HCT116 (cell line): ENCODE measurements at regions not wholly inside any gene's neighbourhood (a gene's known extent, or its start where the extent isn't known, plus 50 kb on each side); places are given as distances from the start of the nearest gene placed in this dataset.

Experiments
- ATAC-seq: fragments of 200-7000 bp; cut with Tn5 transposase; 2 replicates; pipeline ENCODE4 v1.9.1; 2020; ENCODE audit warnings: mild to moderate bottlenecking, moderate library complexity
- BruUV-seq: library from RNA; stranded (reverse); fragments of 400-500 nt; replicated peaks from 2 replicates; lab custom pipeline; 2021; lab: Mats Ljungman, UMichigan
- CTCF ChIA-PET: fragments of 300-600 bp; sonication (Branson Sonifier 250); formaldehyde crosslinking; loops from one replicate; lab custom pipeline; 2021; ENCODE audit warnings: antibody characterized with exemption; lab: Charles Lee
- POLR2A ChIA-PET: fragments of 300-600, 350-600 bp; sonication (Branson Sonifier 250); formaldehyde crosslinking; loops from one replicate; lab custom pipeline; 2021; ENCODE audit warnings: antibody characterized with exemption; lab: Charles Lee
- RAD21 ChIA-PET, 2 experiments: fragments of 300-600 bp; sonication (Branson Sonifier 250); formaldehyde crosslinking; loops; one replicate each; lab custom pipeline; 2023; ENCODE audit warnings: low total read pairs in 2 of 2; ENCODE audit not compliant: uncharacterized antibody in 2 of 2, unreplicated experiment in 2 of 2, low non-redundant PET in 1 of 2; lab: Charles Lee
- DNase-seq: peaks from one replicate; pipeline ENCODE4 v3.0.0-alpha.2; 2010; ENCODE audit warnings: low read depth, low spot score
- H2AFZ ChIP-seq: fragments of 200-600 bp; shearing (Covaris generic), sonication (generic); 2 replicates; pipeline ENCODE4 v1.6.1; 2017; ENCODE audit warnings: low read depth, mixed run types, mixed read lengths, antibody characterized with exemption, low read length; ENCODE audit not compliant: poor library complexity, severe bottlenecking
- H3K27ac ChIP-seq: 2 replicates; pipeline ENCODE4 v1.5.1; 2012; ENCODE audit warnings: low read depth, low read length
- H3K27me3 ChIP-seq: fragments of 200-600 bp; sonication (generic); 2 replicates; pipeline ENCODE4 v1.6.1; 2016; ENCODE audit warnings: mixed run types, low read length, mixed read lengths; ENCODE audit not compliant: insufficient read depth
- H3K36me3 ChIP-seq, 2 experiments: fragments of 200-500 bp in 1 of 2; fragments of 200-600 bp in 1 of 2; sonication (Bioruptor generic) in 1 of 2; sonication (generic) in 1 of 2; 2 replicates each; pipeline versions ENCODE4 v1.5.1 to v1.6.1; 2014 to 2016; ENCODE audit warnings: low read length in 2 of 2, inconsistent platforms in 1 of 2, mixed read lengths in 1 of 2, mixed run types in 1 of 2; ENCODE audit not compliant: insufficient read depth in 2 of 2, control insufficient read depth in 1 of 2
- H3K4me1 ChIP-seq, 2 experiments: fragments of 200-600 bp in 1 of 2; sonication (generic) in 1 of 2; 2 replicates each; pipeline versions ENCODE4 v1.5.1 to v1.6.1; 2012 to 2017; ENCODE audit warnings: low read length in 2 of 2, inconsistent platforms in 1 of 2, mild to moderate bottlenecking in 1 of 2, mixed read lengths in 1 of 2, mixed run types in 1 of 2, moderate library complexity in 1 of 2; ENCODE audit not compliant: insufficient read depth in 2 of 2, control insufficient read depth in 1 of 2
- H3K4me2 ChIP-seq: fragments of 200-600 bp; sonication (generic); 2 replicates; pipeline ENCODE4 v1.6.1; 2017; ENCODE audit warnings: mixed run types, low read length, mixed read lengths
- H3K4me3 ChIP-seq, 2 experiments: fragments of 200-600 bp in 1 of 2; sonication (generic) in 1 of 2; replicated peaks in 1 of 2; 2 replicates each; pipeline ENCODE4 v1.5.1; 2011 to 2016; ENCODE audit warnings: low read length in 2 of 2, control low read depth in 1 of 2, low read depth in 1 of 2, mild to moderate bottlenecking in 1 of 2, mixed read lengths in 1 of 2, mixed run types in 1 of 2
- H3K79me2 ChIP-seq: fragments of 200-600 bp; sonication (generic); 2 replicates; pipeline ENCODE4 v1.6.1; 2017; ENCODE audit warnings: mild to moderate bottlenecking, mixed run types, low read length, moderate library complexity, mixed read lengths; ENCODE audit not compliant: insufficient read depth
- H3K9ac ChIP-seq: fragments of 200-600 bp; sonication (generic); 2 replicates; pipeline ENCODE4 v1.6.1; 2016; ENCODE audit warnings: low read length, mixed read lengths
- H3K9me2 ChIP-seq: fragments of 200-600 bp; sonication (generic), shearing (Covaris generic); 2 replicates; pipeline ENCODE4 v1.6.1; 2017; ENCODE audit warnings: mixed run types, mild to moderate bottlenecking, moderate library complexity; ENCODE audit not compliant: insufficient read depth
- H3K9me3 ChIP-seq, 2 experiments: fragments of 200-500 bp in 1 of 2; fragments of 200-600 bp in 1 of 2; sonication (Bioruptor generic) in 1 of 2; sonication (generic) in 1 of 2; 2 replicates each; pipeline ENCODE4 v1.6.1; 2014 to 2017; ENCODE audit warnings: low read length in 2 of 2, mixed read lengths in 2 of 2, inconsistent platforms in 1 of 2, low read depth in 1 of 2, mild to moderate bottlenecking in 1 of 2, mixed run types in 1 of 2, moderate library complexity in 1 of 2; ENCODE audit not compliant: control insufficient read depth in 1 of 2, insufficient read depth in 1 of 2
- H4K20me1 ChIP-seq: fragments of 200-600 bp; sonication (generic), shearing (Covaris generic); 2 replicates; pipeline ENCODE4 v1.6.1; 2017; ENCODE audit warnings: mixed run types, mild to moderate bottlenecking, moderate library complexity; ENCODE audit not compliant: insufficient read depth
- CBX3 ChIP-seq: IDR thresholded peaks from 2 replicates; pipeline ENCODE4 v1.6.1; 2012; ENCODE audit warnings: low read depth
- ELF1 ChIP-seq: IDR thresholded peaks from 2 replicates; pipeline ENCODE4 v1.6.1; 2012; ENCODE audit warnings: low read depth, borderline replicate concordance
- EZH2 ChIP-seq: fragments of 200-600 bp; sonication (generic); IDR thresholded peaks from 2 replicates; pipeline ENCODE4 v1.6.1; 2017; ENCODE audit warnings: antibody characterized with exemption, mixed run types
- FOSL1 ChIP-seq: IDR thresholded peaks from 2 replicates; pipeline ENCODE4 v1.6.1; 2012; ENCODE audit warnings: low read depth
- JUND ChIP-seq: IDR thresholded peaks from 2 replicates; pipeline ENCODE4 v1.6.1; 2012
- POLR2A ChIP-seq: IDR thresholded peaks from 2 replicates; pipeline ENCODE4 v1.7.0; 2011; ENCODE audit warnings: borderline replicate concordance; ENCODE audit not compliant: insufficient read depth, insufficient read length; ENCODE audit errors: extremely low read depth
- POLR2AphosphoS5 ChIP-seq: IDR thresholded peaks from 2 replicates; pipeline ENCODE4 v1.6.1; 2011; ENCODE audit warnings: mild to moderate bottlenecking, low read depth, low read length, moderate library complexity
- SIN3A ChIP-seq: IDR thresholded peaks from 2 replicates; pipeline ENCODE4 v1.6.1; 2012; ENCODE audit warnings: low read depth
- SP1 ChIP-seq: IDR thresholded peaks from 2 replicates; pipeline ENCODE4 v1.6.1; 2012; ENCODE audit warnings: low read depth
- YY1 ChIP-seq: IDR thresholded peaks from 2 replicates; pipeline ENCODE4 v1.6.1; 2011; ENCODE audit warnings: low read length, low read depth, moderate library complexity, mild to moderate bottlenecking; ENCODE audit not compliant: insufficient replicate concordance; ENCODE audit errors: extremely low read depth
- ZBTB33 ChIP-seq: IDR thresholded peaks from 2 replicates; pipeline ENCODE4 v1.6.1; 2011; ENCODE audit warnings: mild to moderate bottlenecking, low read length, moderate library complexity; ENCODE audit not compliant: insufficient replicate concordance; ENCODE audit errors: extremely low read depth
- ZNF274 ChIP-seq: fragments of 200-500 bp; sonication (Bioruptor generic); IDR thresholded peaks from 2 replicates; pipeline ENCODE4 v1.6.1; 2014; ENCODE audit warnings: mild to moderate bottlenecking, low read depth, low read length, inconsistent platforms
- intact Hi-C: fragments of 100-400 bp; cut with micrococcal nuclease; formaldehyde crosslinking; loops from 2 replicates; pipeline ENCODE4 v1.10.0; 2022
- TF ChIP-seq, protein P1 (sequence below): IDR thresholded peaks from 2 replicates; pipeline ENCODE4 v1.6.1; 2012
- TF ChIP-seq, protein P2 (sequence below), 3 experiments: fragments of 200-600 bp in 1 of 3; sonication (generic) in 1 of 3; IDR thresholded peaks in 2 of 3; conservative IDR thresholded peaks in 1 of 3; 2 replicates each; pipeline ENCODE4 v1.5.1; 2012 to 2017; ENCODE audit warnings: low read depth in 2 of 3, low read length in 2 of 3, antibody characterized with exemption in 1 of 3, borderline replicate concordance in 1 of 3, control low read depth in 1 of 3, mild to moderate bottlenecking in 1 of 3, mixed read lengths in 1 of 3, mixed run types in 1 of 3, moderate library complexity in 1 of 3; ENCODE audit not compliant: insufficient read depth in 1 of 3

- TF ChIP-seq, protein P1, sequence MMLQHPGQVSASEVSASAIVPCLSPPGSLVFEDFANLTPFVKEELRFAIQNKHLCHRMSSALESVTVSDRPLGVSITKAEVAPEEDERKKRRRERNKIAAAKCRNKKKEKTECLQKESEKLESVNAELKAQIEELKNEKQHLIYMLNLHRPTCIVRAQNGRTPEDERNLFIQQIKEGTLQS: no peak
- TF ChIP-seq, all 23 proteins: peak for 0
These were observed 153.9 kb upstream of the TIAM1 start (continued) for GRCh38 chr21:31497914-31498313.

DNA sequence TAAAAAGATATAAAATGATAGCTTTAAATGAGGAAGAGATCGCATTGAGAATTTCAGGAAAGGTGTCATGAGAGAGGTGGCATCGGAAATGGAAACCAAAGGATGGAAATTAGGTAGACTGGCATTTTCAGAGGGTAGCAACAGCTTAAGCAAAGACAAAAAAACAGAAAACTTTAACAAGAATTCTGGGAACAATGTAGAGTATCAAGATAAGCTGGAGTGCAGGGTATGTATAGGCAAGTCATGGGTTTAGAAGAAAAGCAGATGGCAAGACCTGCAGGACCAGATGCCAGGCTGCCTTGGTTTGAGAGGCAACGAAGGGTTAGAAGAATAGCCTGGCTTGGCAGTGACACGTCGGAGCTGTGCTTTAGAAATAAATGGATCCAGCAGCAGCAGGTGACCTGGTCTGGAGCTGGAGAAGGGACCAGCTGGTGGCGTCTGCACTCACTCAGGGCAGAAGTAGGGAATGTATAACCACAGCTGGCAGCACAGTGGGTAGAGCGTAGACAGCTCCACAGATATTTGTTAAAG, 149.4 kb upstream of the TIAM1 start:
- Histone ChIP-seq H3K27ac (no peak overlapping the region), H3K4me1 (0 out of 4 replicates have a peak, but pooled peaks cover 0 to 4% of the 10 kb centered on the region in 2 experiments), H3K9me2 (no peaks in the 10 kb centered on the region), H4K20me1 (no peaks in the 10 kb centered on the region), H3K79me2 (0 out of 2 replicates have a peak, but pooled peaks cover 3% of the 10 kb centered on the region), H3K4me2 (no peak overlapping the region), H3K4me3 (no peak overlapping the region), H3K27me3 (no peaks in the 10 kb centered on the region), H2AFZ (no peak overlapping the region), H3K36me3 (no peaks in the 10 kb centered on the region), H3K9ac (no peak overlapping the region), H3K9me3 (no peaks in the 10 kb centered on the region)
- ChIA-PET CTCF (no interaction called here), RAD21 (no interaction called here), POLR2A (no interaction called here)
- no peak for ATAC-seq
- DNase-seq: no peak
- BruUV-seq: no TSS peak
- intact Hi-C loops: no loop called here
- TF ChIP-seq ELF1 (no peak), FOSL1 (no peak), JUND (no peak), EZH2 (no peak), POLR2A (no peak), YY1 (no peak), CBX3 (no peak), POLR2AphosphoS5 (no peak)

DNA sequence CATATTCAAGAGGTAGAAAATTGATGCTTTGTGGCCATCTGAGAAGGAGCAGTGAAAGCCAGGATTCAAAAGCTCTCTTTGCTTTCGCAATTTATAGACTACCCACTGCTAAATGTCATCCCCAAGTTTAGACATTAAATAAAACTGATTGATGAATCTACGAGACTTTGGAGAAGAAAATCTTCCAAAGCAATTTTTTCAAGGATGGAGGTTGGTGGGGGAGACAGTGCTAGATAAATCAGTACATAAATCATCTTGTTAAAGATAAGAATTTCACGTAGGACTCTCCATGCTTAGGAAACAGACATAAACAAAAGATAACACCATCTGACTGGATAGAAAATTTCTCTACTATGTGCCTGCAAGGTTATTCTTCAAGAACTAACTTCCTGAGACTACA, 147.6 kb upstream of the TIAM1 start:
- Histone ChIP-seq H3K9me2 (no peaks in the 10 kb centered on the region), H3K27me3 (no peaks in the 10 kb centered on the region), H3K9ac (no peak overlapping the region), H4K20me1 (no peaks in the 10 kb centered on the region), H3K4me3 (no peak overlapping the region), H2AFZ (no peak overlapping the region), H3K4me1 (0 out of 4 replicates have a peak, but pooled peaks cover 0 to 4% of the 10 kb centered on the region in 2 experiments), H3K9me3 (no peaks in the 10 kb centered on the region), H3K4me2 (no peak overlapping the region), H3K79me2 (peaks cover 3% of the 10 kb centered on the region; the same call in 1 of the 2 replicates), H3K27ac (no peak overlapping the region), H3K36me3 (no peaks in the 10 kb centered on the region)
- ChIA-PET POLR2A (no interaction called here), CTCF (no interaction called here), RAD21 (no interaction called here)
- TF ChIP-seq SP1: no peak
- no peak for TF ChIP-seq SIN3A
- TF ChIP-seq ZNF274: no peak
- TF ChIP-seq, protein P2, sequence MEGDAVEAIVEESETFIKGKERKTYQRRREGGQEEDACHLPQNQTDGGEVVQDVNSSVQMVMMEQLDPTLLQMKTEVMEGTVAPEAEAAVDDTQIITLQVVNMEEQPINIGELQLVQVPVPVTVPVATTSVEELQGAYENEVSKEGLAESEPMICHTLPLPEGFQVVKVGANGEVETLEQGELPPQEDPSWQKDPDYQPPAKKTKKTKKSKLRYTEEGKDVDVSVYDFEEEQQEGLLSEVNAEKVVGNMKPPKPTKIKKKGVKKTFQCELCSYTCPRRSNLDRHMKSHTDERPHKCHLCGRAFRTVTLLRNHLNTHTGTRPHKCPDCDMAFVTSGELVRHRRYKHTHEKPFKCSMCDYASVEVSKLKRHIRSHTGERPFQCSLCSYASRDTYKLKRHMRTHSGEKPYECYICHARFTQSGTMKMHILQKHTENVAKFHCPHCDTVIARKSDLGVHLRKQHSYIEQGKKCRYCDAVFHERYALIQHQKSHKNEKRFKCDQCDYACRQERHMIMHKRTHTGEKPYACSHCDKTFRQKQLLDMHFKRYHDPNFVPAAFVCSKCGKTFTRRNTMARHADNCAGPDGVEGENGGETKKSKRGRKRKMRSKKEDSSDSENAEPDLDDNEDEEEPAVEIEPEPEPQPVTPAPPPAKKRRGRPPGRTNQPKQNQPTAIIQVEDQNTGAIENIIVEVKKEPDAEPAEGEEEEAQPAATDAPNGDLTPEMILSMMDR (IDR thresholded peaks at IDR 0.05 in 2 of 3, conservative IDR thresholded peaks at IDR 0.05 in 1 of 3; ENCODE audit: borderline replicate concordance in 1 of 3, insufficient read depth in 1 of 3, low read depth in 2 of 3, low read length in 2 of 3): no peak
- TF ChIP-seq POLR2AphosphoS5: no peak
- TF ChIP-seq ZBTB33: no peak
- no TSS peak for BruUV-seq
- intact Hi-C loops: no loop called here
- DNase-seq (no peak), ATAC-seq (no peak)
